ENCODE measurements at regions not wholly inside any gene's neighbourhood (a gene's known extent, or its start where the extent isn't known, plus 50 kb on each side); places are given as distances from the start of the nearest gene placed in this dataset.
A peak's percentile ranks its signal among the peaks of the same experiment; 100 is the strongest.

DNA sequence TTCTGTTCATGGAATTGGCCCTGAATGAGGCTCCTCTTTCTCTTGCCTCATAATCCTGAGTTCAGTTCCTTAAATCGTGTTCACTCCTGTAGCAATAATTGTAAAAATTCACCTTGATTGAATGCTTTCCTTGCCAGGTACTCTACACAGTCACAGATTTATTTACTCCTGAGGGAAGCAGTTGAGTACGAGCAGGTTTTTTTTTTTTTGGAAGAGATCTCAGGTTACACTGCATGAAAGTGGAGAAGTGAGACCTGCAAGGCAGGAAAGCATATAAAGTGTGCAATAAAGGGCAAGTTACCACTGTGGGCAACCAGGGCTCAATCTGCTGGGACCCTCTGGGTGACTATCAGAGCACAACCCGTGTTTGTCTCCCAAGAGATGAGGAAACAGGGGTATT is 93.0 kb upstream of the DOK5 start:
- no peak for TF ChIP-seq ZNF565 (CRISPR knock-in tag; conservative IDR thresholded peaks at IDR 0.05; ENCODE audit: low read depth)
- no peak for TF ChIP-seq SNAI2 (CRISPR knock-in tag; IDR thresholded peaks at IDR 0.05)
- TF ChIP-seq ZC3H10 (CRISPR knock-in tag; IDR thresholded peaks at IDR 0.05) = no peak
- no peak for TF ChIP-seq OSR1 (CRISPR knock-in tag; IDR thresholded peaks at IDR 0.05)
- TF ChIP-seq ZFP3 (CRISPR knock-in tag; IDR thresholded peaks at IDR 0.05) = no peak
- no peak for TF ChIP-seq ESRRG (CRISPR knock-in tag; IDR thresholded peaks at IDR 0.05)
- TF ChIP-seq, protein P1, sequence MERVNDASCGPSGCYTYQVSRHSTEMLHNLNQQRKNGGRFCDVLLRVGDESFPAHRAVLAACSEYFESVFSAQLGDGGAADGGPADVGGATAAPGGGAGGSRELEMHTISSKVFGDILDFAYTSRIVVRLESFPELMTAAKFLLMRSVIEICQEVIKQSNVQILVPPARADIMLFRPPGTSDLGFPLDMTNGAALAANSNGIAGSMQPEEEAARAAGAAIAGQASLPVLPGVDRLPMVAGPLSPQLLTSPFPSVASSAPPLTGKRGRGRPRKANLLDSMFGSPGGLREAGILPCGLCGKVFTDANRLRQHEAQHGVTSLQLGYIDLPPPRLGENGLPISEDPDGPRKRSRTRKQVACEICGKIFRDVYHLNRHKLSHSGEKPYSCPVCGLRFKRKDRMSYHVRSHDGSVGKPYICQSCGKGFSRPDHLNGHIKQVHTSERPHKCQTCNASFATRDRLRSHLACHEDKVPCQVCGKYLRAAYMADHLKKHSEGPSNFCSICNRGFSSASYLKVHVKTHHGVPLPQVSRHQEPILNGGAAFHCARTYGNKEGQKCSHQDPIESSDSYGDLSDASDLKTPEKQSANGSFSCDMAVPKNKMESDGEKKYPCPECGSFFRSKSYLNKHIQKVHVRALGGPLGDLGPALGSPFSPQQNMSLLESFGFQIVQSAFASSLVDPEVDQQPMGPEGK (CRISPR knock-in tag; IDR thresholded peaks at IDR 0.05; ENCODE audit: borderline replicate concordance) = no peak
- TF ChIP-seq TCF4 (CRISPR knock-in tag; IDR thresholded peaks at IDR 0.05; ENCODE audit: borderline replicate concordance) = no peak
- TF ChIP-seq, protein P2, sequence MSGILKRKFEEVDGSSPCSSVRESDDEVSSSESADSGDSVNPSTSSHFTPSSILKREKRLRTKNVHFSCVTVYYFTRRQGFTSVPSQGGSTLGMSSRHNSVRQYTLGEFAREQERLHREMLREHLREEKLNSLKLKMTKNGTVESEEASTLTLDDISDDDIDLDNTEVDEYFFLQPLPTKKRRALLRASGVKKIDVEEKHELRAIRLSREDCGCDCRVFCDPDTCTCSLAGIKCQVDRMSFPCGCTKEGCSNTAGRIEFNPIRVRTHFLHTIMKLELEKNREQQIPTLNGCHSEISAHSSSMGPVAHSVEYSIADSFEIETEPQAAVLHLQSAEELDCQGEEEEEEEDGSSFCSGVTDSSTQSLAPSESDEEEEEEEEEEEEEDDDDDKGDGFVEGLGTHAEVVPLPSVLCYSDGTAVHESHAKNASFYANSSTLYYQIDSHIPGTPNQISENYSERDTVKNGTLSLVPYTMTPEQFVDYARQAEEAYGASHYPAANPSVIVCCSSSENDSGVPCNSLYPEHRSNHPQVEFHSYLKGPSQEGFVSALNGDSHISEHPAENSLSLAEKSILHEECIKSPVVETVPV (CRISPR knock-in tag; IDR thresholded peaks at IDR 0.05) = no peak
- no peak for TF ChIP-seq ZNF70 (CRISPR knock-in tag; IDR thresholded peaks at IDR 0.05)
- peak; percentile 44; the same call in 1 of the 3 replicates for ATAC-seq

DNA sequence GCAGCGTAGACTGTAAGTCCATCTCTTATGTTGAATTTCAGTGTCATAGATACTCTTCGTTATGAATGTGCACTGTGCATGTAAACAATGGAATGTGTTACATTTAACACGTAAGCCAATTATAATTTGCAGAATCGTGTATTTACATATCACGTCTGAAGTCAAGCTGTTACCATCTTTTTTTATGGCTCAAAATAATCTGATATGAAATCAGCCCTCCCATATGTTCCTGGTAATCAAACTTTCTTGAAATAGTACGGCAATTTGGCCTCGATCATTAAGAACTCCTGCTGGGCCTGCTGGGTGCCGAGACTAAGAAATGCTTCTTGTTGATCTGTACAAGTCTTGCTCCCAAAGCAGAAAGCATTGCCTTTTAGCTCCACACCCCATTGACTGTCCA is 89.6 kb upstream of the DOK5 start:
- TF ChIP-seq, protein P1 (CRISPR knock-in tag; IDR thresholded peaks at IDR 0.05; ENCODE audit: borderline replicate concordance) = no peak
- no peak for TF ChIP-seq ARNTL (CRISPR knock-in tag; IDR thresholded peaks at IDR 0.05; ENCODE audit: borderline replicate concordance, low read depth)
- TF ChIP-seq, protein P3, sequence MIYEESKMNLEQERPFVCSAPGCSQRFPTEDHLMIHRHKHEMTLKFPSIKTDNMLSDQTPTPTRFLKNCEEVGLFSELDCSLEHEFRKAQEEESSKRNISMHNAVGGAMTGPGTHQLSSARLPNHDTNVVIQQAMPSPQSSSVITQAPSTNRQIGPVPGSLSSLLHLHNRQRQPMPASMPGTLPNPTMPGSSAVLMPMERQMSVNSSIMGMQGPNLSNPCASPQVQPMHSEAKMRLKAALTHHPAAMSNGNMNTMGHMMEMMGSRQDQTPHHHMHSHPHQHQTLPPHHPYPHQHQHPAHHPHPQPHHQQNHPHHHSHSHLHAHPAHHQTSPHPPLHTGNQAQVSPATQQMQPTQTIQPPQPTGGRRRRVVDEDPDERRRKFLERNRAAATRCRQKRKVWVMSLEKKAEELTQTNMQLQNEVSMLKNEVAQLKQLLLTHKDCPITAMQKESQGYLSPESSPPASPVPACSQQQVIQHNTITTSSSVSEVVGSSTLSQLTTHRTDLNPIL (CRISPR knock-in tag; IDR thresholded peaks at IDR 0.05; ENCODE audit: low read depth) = no peak
- no peak for TF ChIP-seq ZNF8 (CRISPR knock-in tag; IDR thresholded peaks at IDR 0.05)
- TF ChIP-seq RARB (CRISPR knock-in tag; IDR thresholded peaks at IDR 0.05) = no peak
- TF ChIP-seq, protein P2 (CRISPR knock-in tag; IDR thresholded peaks at IDR 0.05) = no peak
- no peak for TF ChIP-seq ZNF565 (CRISPR knock-in tag; conservative IDR thresholded peaks at IDR 0.05; ENCODE audit: low read depth)
- ATAC-seq = no peak

DNA sequence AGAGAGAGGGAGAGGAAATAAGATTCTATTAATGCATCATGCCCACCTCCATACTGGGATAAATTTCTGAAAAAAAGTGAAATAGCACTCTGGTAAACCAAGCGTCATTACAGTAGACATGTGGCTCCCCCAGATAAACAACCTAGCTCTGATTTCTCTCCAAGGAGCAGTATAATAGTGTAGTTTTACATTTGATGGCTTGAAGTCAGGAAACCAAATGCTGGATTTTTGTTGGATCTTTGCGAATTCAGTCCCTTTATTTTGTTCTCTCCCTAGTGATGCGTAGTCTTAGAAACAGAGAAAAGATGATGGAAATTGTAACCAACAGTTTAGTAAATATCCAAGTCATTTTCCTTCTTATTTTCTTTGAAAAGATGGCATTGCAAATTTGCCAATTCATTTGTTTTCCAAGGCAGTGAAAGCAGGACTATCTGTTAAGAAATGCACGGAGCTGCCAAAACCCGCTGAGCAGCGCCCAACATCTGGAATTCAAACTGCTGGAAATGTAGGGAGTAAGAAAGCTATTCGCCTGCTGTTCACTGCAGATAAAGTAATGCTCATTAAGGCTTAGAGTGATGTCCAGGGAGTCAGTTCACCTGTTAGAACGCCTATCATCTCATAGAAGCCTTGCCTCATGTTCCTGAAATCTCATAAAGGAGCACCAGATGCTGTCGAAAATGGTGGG is 85.7 kb upstream of the DOK5 start:
- TF ChIP-seq ZNF565 (CRISPR knock-in tag; conservative IDR thresholded peaks at IDR 0.05; ENCODE audit: low read depth) (no peak), ARNTL (CRISPR knock-in tag; IDR thresholded peaks at IDR 0.05; ENCODE audit: borderline replicate concordance, low read depth) (no peak), SNAI2 (CRISPR knock-in tag; IDR thresholded peaks at IDR 0.05) (no peak), ZC3H10 (CRISPR knock-in tag; IDR thresholded peaks at IDR 0.05) (no peak), GLIS3 (CRISPR knock-in tag; IDR thresholded peaks at IDR 0.05) (no peak), ISL1 (CRISPR knock-in tag; IDR thresholded peaks at IDR 0.05) (no peak), ZFP3 (CRISPR knock-in tag; IDR thresholded peaks at IDR 0.05) (no peak), RARB (CRISPR knock-in tag; IDR thresholded peaks at IDR 0.05) (no peak), TCF4 (CRISPR knock-in tag; IDR thresholded peaks at IDR 0.05; ENCODE audit: borderline replicate concordance) (no peak), OSR1 (CRISPR knock-in tag; IDR thresholded peaks at IDR 0.05) (no peak), ZNF70 (CRISPR knock-in tag; IDR thresholded peaks at IDR 0.05) (no peak), ZNF8 (CRISPR knock-in tag; IDR thresholded peaks at IDR 0.05) (no peak), CSDC2 (CRISPR knock-in tag; IDR thresholded peaks at IDR 0.05) (no peak)
- TF ChIP-seq, protein P3 (CRISPR knock-in tag; IDR thresholded peaks at IDR 0.05; ENCODE audit: low read depth) = no peak
- TF ChIP-seq, protein P2 (CRISPR knock-in tag; IDR thresholded peaks at IDR 0.05) = no peak
- TF ChIP-seq, protein P4, sequence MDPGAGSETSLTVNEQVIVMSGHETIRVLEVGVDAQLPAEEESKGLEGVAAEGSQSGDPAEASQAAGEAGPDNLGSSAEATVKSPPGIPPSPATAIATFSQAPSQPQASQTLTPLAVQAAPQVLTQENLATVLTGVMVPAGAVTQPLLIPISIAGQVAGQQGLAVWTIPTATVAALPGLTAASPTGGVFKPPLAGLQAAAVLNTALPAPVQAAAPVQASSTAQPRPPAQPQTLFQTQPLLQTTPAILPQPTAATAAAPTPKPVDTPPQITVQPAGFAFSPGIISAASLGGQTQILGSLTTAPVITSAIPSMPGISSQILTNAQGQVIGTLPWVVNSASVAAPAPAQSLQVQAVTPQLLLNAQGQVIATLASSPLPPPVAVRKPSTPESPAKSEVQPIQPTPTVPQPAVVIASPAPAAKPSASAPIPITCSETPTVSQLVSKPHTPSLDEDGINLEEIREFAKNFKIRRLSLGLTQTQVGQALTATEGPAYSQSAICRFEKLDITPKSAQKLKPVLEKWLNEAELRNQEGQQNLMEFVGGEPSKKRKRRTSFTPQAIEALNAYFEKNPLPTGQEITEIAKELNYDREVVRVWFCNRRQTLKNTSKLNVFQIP (CRISPR knock-in tag; IDR thresholded peaks at IDR 0.05; ENCODE audit: borderline replicate concordance, low read depth) = no peak
- TF ChIP-seq, protein P1 (CRISPR knock-in tag; IDR thresholded peaks at IDR 0.05; ENCODE audit: borderline replicate concordance) = no peak
- ATAC-seq = no peak
